22Rv1 (cell line): ENCODE measurements at regions not wholly inside any gene's neighbourhood (a gene's known extent, or its start where the extent isn't known, plus 50 kb on each side); places are given as distances from the start of the nearest gene placed in this dataset.

Experiments used
- CTCF ChIP-seq: fragments of 450-650 bp; IDR thresholded peaks from 2 replicates; pipeline ENCODE4 v1.5.1; 2017; ENCODE audit warnings: mild to moderate bottlenecking
- ZFX ChIP-seq: fragments of 450-650 bp; IDR thresholded peaks from 2 replicates; pipeline ENCODE4 v1.6.1; 2017; ENCODE audit warnings: antibody characterized with exemption, borderline replicate concordance

- TF ChIP-seq CTCF = no peak
- TF ChIP-seq ZFX = no peak
Measured at GRCh38 chr3:135448520-135448919, 517.0 kb upstream of the PPP2R3A start.
